A549 (cell line): ENCODE measurements at regions not wholly inside any gene's neighbourhood (a gene's known extent, or its start where the extent isn't known, plus 50 kb on each side); places are given as distances from the start of the nearest gene placed in this dataset.
"Not testable (repeated sequence)": the region's sequence is repeated elsewhere in the genome, so short reads cannot be mapped to it uniquely, and the experiment has no call there.

Source experiments
- ATAC-seq, 2 experiments: fragments of 200-7000 bp in 1 of 2; fragments of >200 bp in 1 of 2; cut with Nextera tagmentation in 1 of 2; cut with Tn5 transposase in 1 of 2; 3 replicates each; pipeline versions ENCODE4 v1.8.0 to v1.9.1; 2018 to 2020; ENCODE audit warnings: mild to moderate bottlenecking in 1 of 2, moderate library complexity in 1 of 2
- CTCF ChIA-PET: fragments of 300-600 bp; sonication (Branson Sonifier 250); formaldehyde crosslinking; extraction: SDS; loops from one replicate; lab custom pipeline; 2021; ENCODE audit warnings: antibody characterized with exemption, inconsistent platforms; lab: Yijun Ruan, JAX
- POLR2A ChIA-PET: fragments of 350-600 bp; formaldehyde crosslinking; extraction: SDS; loops from one replicate; lab custom pipeline; 2021; ENCODE audit warnings: antibody characterized with exemption, inconsistent platforms; lab: Yijun Ruan, JAX
- DNase-seq, 2 experiments: peaks; one replicate each; pipeline versions ENCODE4 v3.0.0 to v3.0.0-alpha.2; 2011 to 2016; ENCODE audit warnings: low read depth in 1 of 2, low spot score in 1 of 2
- FAIRE-seq: peaks from 2 replicates; lab custom pipeline; 2011; peaks lifted over from hg19 to GRCh38; lab: Jason Lieb, UNC
- H3K27ac ChIP-seq, 2 experiments: fragments of >200 bp; sonication (Bioruptor Twin); formaldehyde crosslinking; 3 replicates each; pipeline ENCODE4 v1.5.1; 2016 to 2017
- H3K4me1 ChIP-seq: fragments of >200 bp; sonication (Bioruptor Twin); formaldehyde crosslinking; 3 replicates; pipeline ENCODE4 v1.6.1; 2016
- H3K4me2 ChIP-seq: fragments of >200 bp; sonication (Bioruptor Twin); formaldehyde crosslinking; 3 replicates; pipeline ENCODE4 v1.6.1; 2016
- H3K4me3 ChIP-seq: fragments of >200 bp; sonication (Bioruptor Twin); formaldehyde crosslinking; 3 replicates; pipeline ENCODE4 v1.5.1; 2016
- H3K9me3 ChIP-seq: fragments of >200 bp; sonication (Bioruptor Twin); formaldehyde crosslinking; 3 replicates; pipeline ENCODE4 v1.6.1; 2016
- ATOH8 ChIP-seq: fragments of 250-450 bp; sonication (Bioruptor Pico); IDR thresholded peaks from 2 replicates; pipeline ENCODE4 v1.5.0; 2020; ENCODE audit warnings: low read depth, mild to moderate bottlenecking, moderate library complexity
- CHD4 ChIP-seq: fragments of 200-600 bp; sonication (generic); IDR thresholded peaks from 2 replicates; pipeline ENCODE4 v1.6.1; 2016; ENCODE audit warnings: antibody characterized with exemption, mild to moderate bottlenecking, borderline replicate concordance
- CTCF ChIP-seq: fragments of >200 bp; sonication (Bioruptor Twin); formaldehyde crosslinking; IDR thresholded peaks from 3 replicates; pipeline ENCODE4 v1.5.1; 2016
- E2F6 ChIP-seq: IDR thresholded peaks from 2 replicates; pipeline ENCODE4 v1.6.1; 2012; ENCODE audit warnings: low read depth, borderline replicate concordance
- EHF ChIP-seq: fragments of 250-450 bp; sonication (Bioruptor Pico); IDR thresholded peaks from 2 replicates; pipeline ENCODE4 v1.5.0; 2020; ENCODE audit warnings: mild to moderate bottlenecking
- ESRRA ChIP-seq: fragments of 150-350 bp; IDR thresholded peaks from 2 replicates; pipeline ENCODE4 v1.6.1; 2014; ENCODE audit warnings: mild to moderate bottlenecking, low read length, borderline replicate concordance
- HEYL ChIP-seq: fragments of 250-450 bp; sonication (Bioruptor Pico); IDR thresholded peaks from 2 replicates; pipeline ENCODE4 v1.8.0; 2021; ENCODE audit warnings: mild to moderate bottlenecking, moderate library complexity
- KDM1A ChIP-seq: fragments of 200-600 bp; sonication (generic); IDR thresholded peaks from 2 replicates; pipeline ENCODE4 v1.6.1; 2016; ENCODE audit warnings: low read depth, mild to moderate bottlenecking
- MAZ ChIP-seq: fragments of 150-350 bp; IDR thresholded peaks from 2 replicates; pipeline ENCODE4 v1.6.1; 2014; ENCODE audit warnings: antibody characterized with exemption, low read depth, low read length, borderline replicate concordance
- NFE2L2 ChIP-seq: fragments of 150-350 bp; conservative IDR thresholded peaks from 2 replicates; pipeline ENCODE4 v1.6.1; 2014; ENCODE audit warnings: low read length
- POLR2A ChIP-seq: IDR thresholded peaks from 2 replicates; pipeline ENCODE4 v1.6.1; 2012; ENCODE audit warnings: mild to moderate bottlenecking, low read length
- RAD21 ChIP-seq, 2 experiments: fragments of >200 bp in 1 of 2; sonication (Bioruptor Twin) in 1 of 2; formaldehyde crosslinking in 1 of 2; IDR thresholded peaks in 1 of 2; conservative IDR thresholded peaks in 1 of 2; 2 replicates in 1 of 2; 3 replicates in 1 of 2; pipeline ENCODE4 v1.6.1; 2012 to 2018; ENCODE audit warnings: inconsistent platforms in 1 of 2
- SMC3 ChIP-seq: fragments of >200 bp; sonication (Bioruptor Twin); formaldehyde crosslinking; IDR thresholded peaks from 3 replicates; pipeline ENCODE4 v1.6.1; 2018; ENCODE audit warnings: inconsistent platforms
- TP53 ChIP-seq: fragments of 250-450 bp; sonication (Bioruptor Pico); IDR thresholded peaks from 2 replicates; pipeline ENCODE4 v1.5.0; 2021; ENCODE audit warnings: mild to moderate bottlenecking, moderate library complexity
- USF2 ChIP-seq: fragments of 450-650 bp; IDR thresholded peaks from 2 replicates; pipeline ENCODE4 v1.6.1; 2014; ENCODE audit warnings: antibody characterized with exemption
- ZC3H11A ChIP-seq: fragments of 450-650 bp; IDR thresholded peaks from 2 replicates; pipeline ENCODE4 v1.6.1; 2014; ENCODE audit warnings: antibody characterized with exemption, mild to moderate bottlenecking
- WGBS: methylation state at CpG from one replicate; pipeline ENCODE4 v1.1.6; 2017; ENCODE audit errors: missing lambda C conversion rate; 5-methylcytosine and 5-hydroxymethylcytosine counted together

- H3K4me1 ChIP-seq, ATAC-seq, H3K9me3 ChIP-seq, H3K4me2 ChIP-seq, H3K27ac ChIP-seq, POLR2A ChIA-PET: not testable (repeated sequence)
- peak in 1 of 2 experiments; percentile 12 for DNase-seq
- peak; percentile 14; the same call in 1 of the 3 replicates for TF ChIP-seq CTCF
- 0 out of 5 replicates have a peak, but pooled peaks have one; percentile 16 to 26 for TF ChIP-seq RAD21 (conservative IDR thresholded peaks at IDR 0.05 in 1 of 2, IDR thresholded peaks at IDR 0.05 in 1 of 2)
- TF ChIP-seq, all 56 proteins: peak for 2; not testable (repeated sequence) for 54
- WGBS, result 47% methylated on average over 3 of the region's 5 CpGs
- not testable (repeated sequence) for FAIRE-seq, H3K4me3 ChIP-seq
- CTCF ChIA-PET, result interaction anchor here (1.3 kb wide), 1 partner anchor 14 kb away, joined by 5 read pairs; no protein-coding TSS in a partner anchor
These were observed 104.2 kb upstream of the FAN1 start for GRCh38 chr15:30799565-30799964.

- 38% methylated on average over 14 of the region's 16 CpGs for WGBS
- FAIRE-seq, ATAC-seq, DNase-seq, H3K4me1 ChIP-seq, POLR2A ChIA-PET, H3K27ac ChIP-seq, H3K9me3 ChIP-seq, H3K4me3 ChIP-seq, H3K4me2 ChIP-seq: not testable (repeated sequence)
- CTCF ChIA-PET, result interaction anchor here (0.6 to 2.3 kb wide), 7 partner anchors 57 to 693 kb away, joined by 3 to 12 read pairs (median 3); no protein-coding TSS in a partner anchor
- TF ChIP-seq RAD21 (conservative IDR thresholded peaks at IDR 0.05 in 1 of 2, IDR thresholded peaks at IDR 0.05 in 1 of 2) (peak; percentile 49 to 53; a peak in 4 of 5 replicates), SMC3 (peak; percentile 38; the same call in 2 of the 3 replicates)
These were observed 102.4 kb upstream of the FAN1 start for GRCh38 chr15:30801140-30801895.

GRCh38 chr15:30802001-30802400, 101.7 kb upstream of the FAN1 start:
- H3K4me1 ChIP-seq, POLR2A ChIA-PET, H3K4me2 ChIP-seq, H3K4me3 ChIP-seq, H3K9me3 ChIP-seq, DNase-seq, H3K27ac ChIP-seq, ATAC-seq: not testable (repeated sequence)
- 94% methylated on average over 2 of the region's 2 CpGs for WGBS
- CTCF ChIA-PET, result interaction anchor here (0.6 to 2.3 kb wide), 2 partner anchors 57 to 111 kb away, joined by 4 to 12 read pairs; no protein-coding TSS in a partner anchor
- peak; percentile 43 for FAIRE-seq

GRCh38 chr15:30803703-30804102, 100.0 kb upstream of the FAN1 start:
- H3K27ac ChIP-seq, H3K4me3 ChIP-seq, H3K9me3 ChIP-seq, CTCF ChIA-PET, FAIRE-seq, H3K4me2 ChIP-seq, H3K4me1 ChIP-seq, POLR2A ChIA-PET, ATAC-seq, DNase-seq: not testable (repeated sequence)
- 92% methylated on average over 15 of the region's 15 CpGs for WGBS

- CTCF ChIA-PET, result no interaction called here
- DNase-seq (no peak), FAIRE-seq (no peak), ATAC-seq (no peak)
- Histone ChIP-seq H3K4me3 (no peak overlapping the region), H3K4me2 (no peak overlapping the region), H3K4me1 (no peaks in the 10 kb centered on the region), H3K27ac (no peak overlapping the region), H3K9me3 (no peaks in the 10 kb centered on the region)
- POLR2A ChIA-PET, result no interaction called here
- 84% methylated on average over 19 of the region's 19 CpGs for WGBS
- no peak for TF ChIP-seq NFE2L2
- no peak for TF ChIP-seq ZC3H11A
- no peak for TF ChIP-seq E2F6
- no peak for TF ChIP-seq HEYL (CRISPR knock-in tag)
- TF ChIP-seq EHF (CRISPR knock-in tag), result no peak
- TF ChIP-seq USF2, result no peak
- TF ChIP-seq MAZ, result no peak
- no peak for TF ChIP-seq TP53 (CRISPR knock-in tag)
- no peak for TF ChIP-seq KDM1A
- TF ChIP-seq POLR2A, result no peak
- TF ChIP-seq ATOH8 (CRISPR knock-in tag), result no peak
- no peak for TF ChIP-seq ESRRA
- no peak for TF ChIP-seq CHD4
These were observed 87.3 kb upstream of the FAN1 start for GRCh38 chr15:30816430-30816829.
